Esophagus squamous epithelium (tissue), 5 donors: ENCODE measurements at regions not wholly inside any gene's neighbourhood (a gene's known extent, or its start where the extent isn't known, plus 50 kb on each side); places are given as distances from the start of the nearest gene placed in this dataset.

Experiments used
- DNase-seq: peaks from one replicate; lab custom pipeline; 2025; lab: John Stamatoyannopoulos, UW
- H3K27ac ChIP-seq, 4 donors: fragments of 200-600 bp; sonication (generic); one replicate each; pipeline ENCODE4 v1.5.1; 2016 to 2019; ENCODE audit warnings: mild to moderate bottlenecking in 1 of 4
- H3K27me3 ChIP-seq, 4 donors: fragments of 200-600 bp; sonication (generic); 1 replicate in 3 of 4; 2 replicates in 1 of 4; pipeline versions ENCODE4 v1.5.1 to v1.6.0; 2017 to 2021; ENCODE audit warnings: antibody characterized with exemption in 1 of 4
- H3K36me3 ChIP-seq, 3 donors: fragments of 200-600 bp; sonication (generic); one replicate each; pipeline ENCODE4 v1.5.1; 2016 to 2019
- H3K4me1 ChIP-seq, 3 donors: fragments of 200-600 bp; sonication (generic); one replicate each; pipeline ENCODE4 v1.5.1; 2017 to 2019
- H3K4me3 ChIP-seq, 4 donors: fragments of 200-600 bp; sonication (generic); 1 replicate in 3 of 4; 2 replicates in 1 of 4; pipeline ENCODE4 v1.5.1; 2016 to 2019; ENCODE audit warnings: mild to moderate bottlenecking in 2 of 4, moderate library complexity in 1 of 4
- H3K9me3 ChIP-seq, 3 donors: fragments of 200-600 bp; sonication (generic); one replicate each; pipeline ENCODE4 v1.5.1; 2016 to 2019
- POLR2A ChIP-seq, 4 donors: fragments of 450-650 bp; IDR thresholded peaks; one replicate each; pipeline ENCODE4 v1.6.1; 2017; ENCODE audit warnings: antibody characterized with exemption in 4 of 4, mild to moderate bottlenecking in 4 of 4, moderate library complexity in 3 of 4
- WGBS, 2 donors: methylation state at CpG; one replicate each; pipeline ENCODE4 v1.1.5; 2018; 5-methylcytosine and 5-hydroxymethylcytosine counted together
- intact Hi-C: fragments of 100-400 bp; cut with DNase I; formaldehyde crosslinking; loops from one replicate; pipeline ENCODE4 v1.15.0; 2022
- TF ChIP-seq, protein P1 (sequence below), 6 experiments: fragments of 450-650 bp in 4 of 6; fragments of 200-600 bp in 2 of 6; sonication (generic) in 2 of 6; IDR thresholded peaks; one replicate each; pipeline ENCODE4 v1.5.1; 2016 to 2019; ENCODE audit warnings: antibody characterized with exemption in 6 of 6, mild to moderate bottlenecking in 4 of 6, moderate library complexity in 4 of 6
- donor health status: DM: yes; HTN: yes; CAD: no.

DNA sequence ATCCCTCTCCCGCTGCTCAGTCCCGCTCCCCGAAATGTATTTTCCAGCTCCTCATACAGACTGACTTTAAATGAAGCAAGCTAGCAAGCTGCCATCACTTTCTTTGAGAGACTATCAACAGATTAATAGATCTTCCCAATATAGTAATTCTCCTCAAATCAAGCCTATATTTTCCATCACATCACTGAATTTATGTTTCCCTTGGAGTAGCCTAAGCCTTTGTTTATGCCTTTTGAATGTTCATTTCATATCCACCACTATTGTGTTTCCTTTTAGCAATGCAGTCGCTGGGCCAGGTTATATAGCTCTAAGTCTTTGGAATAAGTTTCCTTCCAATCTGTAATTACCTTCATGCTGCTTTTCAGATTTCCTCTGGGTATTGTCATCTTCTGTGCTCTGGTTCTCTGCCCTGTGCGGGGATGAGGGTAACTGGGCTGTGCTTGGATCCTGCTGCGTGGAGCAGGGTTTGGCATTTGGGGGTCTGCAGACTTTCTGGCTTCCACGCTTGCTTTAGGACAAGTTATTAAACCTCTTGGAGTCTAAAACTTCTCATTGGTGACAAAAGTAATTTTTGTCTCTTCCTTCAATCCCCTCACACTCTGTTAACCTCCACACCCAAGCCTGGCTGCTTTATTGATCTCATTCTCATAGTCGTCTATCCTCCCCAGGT is 256.9 kb downstream of the DLEU7 start:
- DNase-seq, result no peak
- Histone ChIP-seq H3K9me3 (no peaks in the 10 kb centered on the region), H3K27me3 (no peaks in the 10 kb centered on the region), H3K4me1 (no peaks in the 10 kb centered on the region), H3K27ac (no peak overlapping the region), H3K36me3 (no peaks in the 10 kb centered on the region), H3K4me3 (no peak overlapping the region)
- TF ChIP-seq POLR2A (IDR thresholded peaks at IDR 0.05), result no peak
- WGBS, 2 donors, result 74 to 80% methylated on average over 7 to 8 of the region's 8 CpGs
- intact Hi-C loops, result no loop called here

DNA sequence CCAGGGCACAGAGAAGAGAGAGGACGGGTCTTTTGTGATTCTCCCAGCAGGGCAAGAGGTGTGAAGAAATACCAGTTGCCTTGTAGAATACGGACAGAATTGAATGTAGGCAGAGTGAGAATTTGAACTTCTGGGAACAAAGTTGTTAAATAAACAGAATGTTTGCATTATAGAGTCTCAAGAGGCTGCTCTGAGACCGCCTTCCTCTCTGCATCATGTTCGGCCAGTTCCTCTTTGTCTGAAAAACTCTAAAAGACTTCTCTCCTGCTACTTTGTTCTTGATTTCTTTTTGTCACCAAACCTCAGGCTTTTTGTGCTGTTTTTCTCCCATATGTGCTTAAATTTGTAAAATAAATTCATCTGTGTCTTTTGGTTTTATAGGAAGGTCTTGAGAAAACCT is 256.4 kb downstream of the DLEU7 start:
- 83 to 87% methylated on average over 4 of the region's 4 CpGs for WGBS, 2 donors
- intact Hi-C loops, result no loop called here

DNA sequence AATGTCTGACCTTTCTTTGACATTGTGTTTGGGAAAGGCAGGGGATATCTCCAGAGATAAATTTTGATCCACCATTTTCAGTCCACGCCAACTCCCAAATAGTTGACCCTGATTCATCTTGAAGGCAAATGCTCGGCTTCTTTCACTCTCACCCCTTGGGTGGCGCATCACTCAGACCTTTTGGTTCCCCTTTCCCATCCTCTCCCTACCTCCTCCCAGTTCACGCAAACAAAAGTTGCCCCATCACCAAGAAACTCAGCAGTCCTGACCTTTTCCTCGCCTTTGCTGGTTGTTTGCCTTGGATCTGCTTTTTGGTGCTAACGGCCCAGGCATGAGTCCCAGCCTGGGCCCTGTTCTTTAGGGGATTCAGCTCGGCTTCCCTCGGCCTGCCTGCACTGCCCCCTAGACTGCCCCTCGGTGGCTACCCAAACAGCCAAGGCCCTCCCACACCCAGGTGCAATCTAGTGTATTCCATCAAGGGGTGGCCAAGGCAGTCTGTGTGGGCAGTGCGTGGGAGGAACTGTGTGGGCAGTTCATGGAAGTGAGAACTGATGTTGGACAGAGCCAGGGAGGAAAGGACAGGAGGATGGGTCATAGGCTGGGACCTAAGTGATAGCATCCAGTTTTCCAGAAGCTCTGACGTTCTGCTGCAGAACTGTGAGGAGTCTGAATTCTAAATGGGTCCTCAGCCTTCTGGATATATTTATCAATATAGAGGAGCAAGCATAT is 255.7 kb downstream of the DLEU7 start:
- Histone ChIP-seq H3K9me3 (no peaks in the 10 kb centered on the region), H3K27me3 (no peaks in the 10 kb centered on the region), H3K36me3 (no peaks in the 10 kb centered on the region), H3K4me1 (no peaks in the 10 kb centered on the region), H3K4me3 (no peak overlapping the region), H3K27ac (no peak overlapping the region)
- no peak for DNase-seq
- intact Hi-C loops, result no loop called here
- 91 to 92% methylated on average over 8 to 9 of the region's 11 CpGs for WGBS, 2 donors
- TF ChIP-seq, protein P1, sequence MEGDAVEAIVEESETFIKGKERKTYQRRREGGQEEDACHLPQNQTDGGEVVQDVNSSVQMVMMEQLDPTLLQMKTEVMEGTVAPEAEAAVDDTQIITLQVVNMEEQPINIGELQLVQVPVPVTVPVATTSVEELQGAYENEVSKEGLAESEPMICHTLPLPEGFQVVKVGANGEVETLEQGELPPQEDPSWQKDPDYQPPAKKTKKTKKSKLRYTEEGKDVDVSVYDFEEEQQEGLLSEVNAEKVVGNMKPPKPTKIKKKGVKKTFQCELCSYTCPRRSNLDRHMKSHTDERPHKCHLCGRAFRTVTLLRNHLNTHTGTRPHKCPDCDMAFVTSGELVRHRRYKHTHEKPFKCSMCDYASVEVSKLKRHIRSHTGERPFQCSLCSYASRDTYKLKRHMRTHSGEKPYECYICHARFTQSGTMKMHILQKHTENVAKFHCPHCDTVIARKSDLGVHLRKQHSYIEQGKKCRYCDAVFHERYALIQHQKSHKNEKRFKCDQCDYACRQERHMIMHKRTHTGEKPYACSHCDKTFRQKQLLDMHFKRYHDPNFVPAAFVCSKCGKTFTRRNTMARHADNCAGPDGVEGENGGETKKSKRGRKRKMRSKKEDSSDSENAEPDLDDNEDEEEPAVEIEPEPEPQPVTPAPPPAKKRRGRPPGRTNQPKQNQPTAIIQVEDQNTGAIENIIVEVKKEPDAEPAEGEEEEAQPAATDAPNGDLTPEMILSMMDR (IDR thresholded peaks at IDR 0.05), result no peak
- TF ChIP-seq POLR2A (IDR thresholded peaks at IDR 0.05), result no peak

More for the DNA sequence above, 256.4 kb downstream of the DLEU7 start:
- Histone ChIP-seq H3K36me3 (no peaks in the 10 kb centered on the region), H3K4me3 (no peak overlapping the region), H3K4me1 (no peaks in the 10 kb centered on the region), H3K9me3 (no peaks in the 10 kb centered on the region), H3K27me3 (no peaks in the 10 kb centered on the region), H3K27ac (no peak overlapping the region)
- no peak for DNase-seq
- TF ChIP-seq, protein P1 (IDR thresholded peaks at IDR 0.05), result no peak
- TF ChIP-seq POLR2A (IDR thresholded peaks at IDR 0.05), result no peak

DNA sequence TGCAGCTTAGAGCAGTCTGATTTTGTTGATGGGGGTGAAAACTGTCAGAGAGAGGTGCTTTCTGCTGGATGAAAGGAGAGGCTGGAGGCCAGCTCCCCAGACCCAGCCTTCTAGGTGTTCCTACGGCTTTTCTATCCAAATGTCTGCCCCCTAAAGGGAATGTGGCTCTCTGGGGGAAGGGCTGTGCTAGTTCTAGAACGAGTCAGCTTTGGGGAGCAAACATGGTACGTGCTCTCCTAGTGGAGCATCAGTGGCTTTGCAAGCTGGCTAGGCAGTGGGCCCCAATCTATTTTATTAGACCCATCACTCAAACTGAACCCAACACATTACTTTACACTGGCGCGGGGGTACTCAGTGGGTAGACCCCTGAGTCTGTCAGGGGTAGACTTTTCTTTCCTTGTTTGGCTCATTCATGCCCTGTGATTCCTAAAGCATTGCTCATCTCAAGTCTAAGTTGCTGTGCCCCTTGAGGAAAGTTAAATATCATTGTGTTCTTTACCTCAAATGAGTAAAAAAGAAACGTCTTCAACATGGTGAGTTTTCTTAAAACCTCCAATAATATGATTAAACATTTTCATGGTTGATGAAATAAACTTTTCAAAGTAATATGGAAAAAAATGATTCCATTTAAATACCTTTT is 254.9 kb downstream of the DLEU7 start:
- Histone ChIP-seq H3K27ac (no peak overlapping the region), H3K4me1 (no peaks in the 10 kb centered on the region), H3K9me3 (no peaks in the 10 kb centered on the region), H3K27me3 (no peaks in the 10 kb centered on the region), H3K36me3 (no peaks in the 10 kb centered on the region), H3K4me3 (no peak overlapping the region)
- WGBS, 2 donors, result 81 to 85% methylated on average over 3 to 6 of the region's 6 CpGs
- TF ChIP-seq, protein P1 (IDR thresholded peaks at IDR 0.05), result no peak
- TF ChIP-seq POLR2A (IDR thresholded peaks at IDR 0.05), result no peak
- intact Hi-C loops, result no loop called here
- DNase-seq, result no peak

DNA sequence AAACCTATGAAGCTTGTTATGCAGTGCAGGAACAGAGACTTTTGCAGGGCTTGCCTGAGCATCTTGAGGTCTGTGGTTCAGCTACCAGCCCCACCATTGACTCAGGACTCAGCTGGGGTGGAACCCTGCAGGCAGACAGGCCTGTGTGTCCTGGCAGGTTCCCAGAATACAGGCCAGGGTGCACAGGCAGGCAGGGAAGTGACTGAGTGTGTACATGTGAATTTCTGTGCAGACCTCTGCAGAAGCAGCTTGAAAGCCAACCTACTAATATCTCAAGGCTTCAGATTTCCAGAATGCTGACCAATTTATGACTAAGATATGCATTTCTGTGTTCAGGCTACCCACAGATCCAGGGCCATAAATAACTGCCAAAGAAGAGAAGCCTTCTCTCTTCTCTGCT is 254.4 kb downstream of the DLEU7 start:
- no peaks in the 10 kb centered on the region for H3K36me3 ChIP-seq
- intact Hi-C loops, result no loop called here
- DNase-seq, result no peak

More for the DNA sequence above, 254.4 kb downstream of the DLEU7 start:
- no peak overlapping the region for H3K27ac ChIP-seq
- H3K27me3 ChIP-seq, result no peaks in the 10 kb centered on the region
- no peaks in the 10 kb centered on the region for H3K9me3 ChIP-seq
- H3K4me3 ChIP-seq, result no peak overlapping the region
- TF ChIP-seq, protein P1 (IDR thresholded peaks at IDR 0.05), result no peak
- no peaks in the 10 kb centered on the region for H3K4me1 ChIP-seq
